GM18511 (cell line): ENCODE measurements at regions not wholly inside any gene's neighbourhood (a gene's known extent, or its start where the extent isn't known, plus 50 kb on each side); places are given as distances from the start of the nearest gene placed in this dataset.
A peak's percentile ranks its signal among the peaks of the same experiment; 100 is the strongest.

Experiments used
- ATAC-seq: cut with Tn5 transposase; IDR thresholded peaks from one replicate; pipeline ENCODE4 v1.9.1; 2021; ENCODE audit warnings: mild to moderate bottlenecking, moderate library complexity; ENCODE audit not compliant: unreplicated experiment

GRCh38 chr11:95363708-95364107 lies 132.7 kb upstream of the SESN3 start:
- no peak for ATAC-seq

- no peak for ATAC-seq
These were observed 132.2 kb upstream of the SESN3 start for GRCh38 chr11:95363164-95363563.

DNA sequence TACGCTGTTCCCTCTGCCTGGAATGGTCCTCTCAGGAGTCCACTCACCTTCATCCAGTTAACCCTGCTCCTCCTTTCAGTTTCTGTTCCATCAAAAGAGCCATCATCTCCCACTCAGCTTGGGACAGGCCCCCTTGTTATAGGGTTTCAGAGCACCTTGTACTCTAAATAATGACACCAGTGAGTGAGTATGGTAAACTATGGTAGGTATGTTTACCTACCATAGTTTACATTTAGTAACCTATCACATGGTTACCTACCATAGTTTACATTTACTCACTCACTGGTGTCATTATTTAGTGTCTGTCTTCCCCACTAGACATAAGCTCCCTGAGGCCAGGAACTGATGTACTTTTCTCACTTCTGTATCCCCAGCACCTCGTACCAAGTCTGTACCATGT lies 130.2 kb upstream of the SESN3 start:
- no peak for ATAC-seq

DNA sequence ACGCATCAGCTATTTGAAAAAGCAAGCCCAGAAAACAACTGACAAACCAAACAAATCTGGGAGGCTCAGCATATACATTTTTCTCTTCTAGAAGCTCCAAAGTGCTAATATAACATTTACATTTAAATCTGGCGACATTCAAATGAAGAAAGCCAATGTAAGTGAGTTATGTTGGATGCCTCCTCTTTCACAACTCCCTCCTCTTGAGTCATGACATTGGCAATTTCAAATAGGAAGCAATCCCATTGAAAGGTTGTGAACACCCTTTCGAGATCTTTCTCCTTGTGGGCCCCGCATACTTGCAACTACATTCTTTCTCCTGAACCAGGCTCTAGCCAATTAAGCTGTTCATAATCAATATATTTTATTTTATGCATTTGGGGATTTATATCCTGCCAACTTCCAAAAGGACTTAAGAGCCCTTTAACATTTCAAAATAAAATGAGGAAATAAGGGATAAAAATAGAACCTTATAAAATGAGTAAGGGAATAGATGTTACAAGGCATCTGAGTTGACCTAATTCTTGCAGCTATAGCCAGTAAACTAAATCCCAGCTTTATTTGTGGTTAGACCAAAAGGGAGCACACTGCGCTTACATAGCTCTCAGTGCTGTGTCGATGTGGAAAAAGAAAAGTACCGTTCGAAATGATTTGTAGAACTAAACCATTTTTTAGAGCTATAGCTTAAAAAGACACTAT lies 129.5 kb upstream of the SESN3 start:
- no peak for ATAC-seq

DNA sequence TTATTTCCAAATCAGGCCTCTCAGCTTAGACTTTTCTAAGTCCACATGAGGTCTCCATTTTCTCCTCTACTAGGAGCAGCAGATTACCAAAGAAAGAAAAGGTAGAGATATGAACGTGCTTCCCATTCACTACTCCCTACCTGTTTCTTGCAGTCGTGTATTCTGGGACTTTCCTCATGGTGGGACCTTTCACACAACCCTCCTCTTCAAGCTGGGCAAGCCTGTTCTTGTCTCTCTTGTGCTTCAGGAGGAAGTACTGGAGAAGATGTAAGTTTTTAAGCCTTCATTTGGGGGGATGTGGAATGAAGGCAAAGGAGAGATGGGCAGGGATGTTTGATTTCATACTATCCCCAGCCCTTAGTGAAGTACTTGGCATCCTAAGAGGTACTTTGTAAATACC lies 128.8 kb upstream of the SESN3 start:
- ATAC-seq, result no peak

DNA sequence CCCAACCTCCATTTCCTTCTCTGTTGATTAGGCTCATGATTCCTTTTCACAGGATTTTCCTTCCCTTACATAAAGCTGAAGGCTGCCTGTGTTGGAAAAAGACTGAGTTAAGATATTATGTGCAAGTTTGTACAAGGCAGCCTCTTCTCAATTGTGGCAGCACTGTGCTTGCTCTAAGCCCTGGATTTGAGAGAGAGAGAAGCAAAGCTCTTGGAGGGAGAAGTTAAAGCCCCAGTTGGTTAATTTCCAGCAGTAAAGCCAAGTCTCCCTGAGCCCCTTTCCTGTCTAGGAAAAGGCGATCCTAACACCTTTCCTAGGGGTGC lies 128.3 kb upstream of the SESN3 start:
- ATAC-seq, result no peak

GRCh38 chr11:95358511-95359340 lies 127.7 kb upstream of the SESN3 start:
- no peak for ATAC-seq

DNA sequence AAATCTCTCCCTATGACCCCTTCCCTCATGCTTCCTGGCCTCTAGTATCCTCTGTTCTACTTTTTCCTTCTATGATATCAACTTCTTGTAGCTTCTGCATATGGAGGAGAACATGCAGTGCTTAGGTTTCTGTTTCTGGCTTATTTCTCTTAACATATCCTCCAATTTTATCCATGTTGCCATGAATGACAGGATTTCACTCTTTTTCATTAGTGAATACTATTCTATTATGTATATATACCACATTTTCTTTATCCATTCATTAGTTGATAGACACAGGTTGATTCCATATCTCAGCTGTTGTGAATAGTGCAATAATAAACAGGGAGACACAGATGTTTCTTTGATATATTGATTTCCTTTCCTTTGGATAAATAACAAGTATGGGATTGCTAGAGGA lies 123.3 kb upstream of the SESN3 start:
- no peak for ATAC-seq

- no peak for ATAC-seq
These were observed 122.7 kb upstream of the SESN3 start for GRCh38 chr11:95353706-95354105.

DNA sequence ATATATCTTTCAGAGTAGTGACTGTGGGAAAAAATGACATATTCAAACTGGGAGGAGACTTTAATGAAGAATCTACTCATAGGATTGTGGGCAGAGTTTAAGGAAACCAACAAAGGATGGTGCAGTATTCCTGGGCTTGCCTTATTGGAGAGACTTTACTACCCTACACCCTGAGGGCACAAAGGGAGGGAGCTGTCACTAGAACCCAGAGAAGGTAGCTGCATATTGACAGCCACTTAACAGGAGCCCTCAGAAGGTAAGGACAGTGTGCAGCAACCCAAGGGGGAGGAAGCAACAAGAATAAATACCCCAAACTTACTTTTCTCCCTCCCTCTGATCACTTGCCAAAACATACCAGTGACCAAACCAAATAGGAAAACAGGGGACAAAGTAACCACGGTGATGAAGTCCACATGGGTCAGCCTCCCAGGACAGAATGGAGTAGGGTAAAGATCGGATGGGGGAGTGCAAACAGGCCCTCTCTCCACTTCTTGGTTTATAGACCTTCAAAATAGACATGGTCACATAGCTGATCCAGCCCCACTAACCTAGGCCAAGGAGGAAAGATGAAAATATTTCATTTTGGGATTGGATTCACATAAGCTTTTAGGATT lies 121.8 kb upstream of the SESN3 start:
- ATAC-seq, result no peak

DNA sequence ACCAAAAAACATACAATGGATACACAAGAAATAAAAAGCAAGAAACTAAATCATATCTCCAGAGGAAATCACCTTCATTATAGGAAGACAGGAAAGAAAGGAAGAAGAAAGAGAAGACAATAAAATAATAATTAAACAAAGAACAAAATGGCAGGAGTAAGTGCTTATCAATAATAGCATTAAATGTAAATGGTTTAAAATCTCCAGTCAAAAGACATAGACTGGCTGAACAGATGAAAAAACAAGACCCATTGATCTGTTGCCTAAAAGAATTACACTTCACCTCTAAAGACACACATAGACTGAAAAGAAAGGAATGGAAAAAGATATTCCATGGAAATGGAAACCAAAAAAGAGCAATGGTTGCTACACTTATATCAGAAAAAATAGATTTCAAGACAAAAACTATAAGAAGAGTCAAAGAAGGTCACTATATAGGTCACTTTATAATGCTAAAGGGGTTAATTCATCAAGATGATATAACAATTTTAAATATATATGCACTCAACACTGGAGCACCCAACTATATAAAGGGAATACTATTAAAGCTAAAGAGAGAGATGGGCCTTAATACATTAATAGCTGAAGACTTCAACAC lies 118.4 kb upstream of the SESN3 start:
- ATAC-seq, result no peak

- ATAC-seq, result no peak
These were observed 115.3 kb upstream of the SESN3 start for GRCh38 chr11:95346265-95346664.

DNA sequence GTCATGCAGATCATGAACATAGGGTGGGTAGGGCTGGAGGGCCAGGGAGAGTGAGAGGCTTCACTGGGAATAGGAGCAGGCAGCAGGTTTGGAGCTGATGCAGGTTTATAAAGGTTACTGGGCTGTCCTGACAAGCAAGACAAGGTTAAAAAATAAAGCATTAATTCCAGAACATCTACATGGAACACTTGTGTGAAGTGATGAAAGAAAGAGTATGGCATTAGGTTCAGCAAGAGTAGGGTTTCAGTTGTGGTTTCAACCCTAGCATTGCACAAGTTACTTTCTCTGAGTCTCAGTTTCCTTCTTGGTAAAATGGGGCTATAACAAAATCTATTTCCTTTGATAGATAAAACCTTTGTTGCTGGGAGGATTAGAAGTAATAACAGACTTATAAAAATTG lies 114.6 kb upstream of the SESN3 start:
- peak; percentile 80 for ATAC-seq

DNA sequence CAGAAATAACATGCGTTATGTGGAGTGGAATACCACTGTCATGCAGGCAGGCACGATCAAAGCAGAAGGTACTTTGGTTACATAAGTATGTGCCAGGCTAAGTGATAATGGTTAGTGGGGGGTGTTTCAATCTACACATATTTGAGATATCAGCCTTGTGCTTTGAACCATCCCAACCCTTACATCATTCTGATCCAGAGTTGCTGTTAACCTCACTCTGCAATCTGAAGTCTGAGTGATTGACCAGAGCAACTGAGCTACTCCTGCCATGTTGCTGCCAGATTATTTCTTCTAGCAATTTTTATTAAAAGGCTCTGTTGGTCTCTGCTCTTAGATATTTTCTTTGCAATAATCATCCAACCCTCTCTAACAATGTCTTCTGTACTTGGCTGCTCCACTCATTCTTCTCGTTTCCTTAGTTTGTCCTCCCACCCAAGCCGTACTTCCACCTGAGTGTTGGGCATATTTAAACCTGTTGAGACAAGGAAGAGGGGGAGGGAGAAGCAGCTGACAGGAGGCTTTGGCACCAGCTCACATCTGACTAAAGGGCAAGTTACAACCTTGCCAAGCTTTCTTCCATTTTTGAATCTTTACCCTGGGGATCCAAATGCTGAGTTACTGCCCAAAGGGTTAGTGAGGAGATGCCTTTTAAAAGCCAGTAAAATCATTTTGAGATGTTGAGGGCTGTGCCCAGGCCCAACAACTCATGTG lies 114.1 kb upstream of the SESN3 start:
- ATAC-seq, result no peak

- no peak for ATAC-seq
These were observed 110.2 kb upstream of the SESN3 start for GRCh38 chr11:95341221-95341620.

GRCh38 chr11:95339086-95339901 lies 108.3 kb upstream of the SESN3 start:
- ATAC-seq, result peak; percentile 46

GRCh38 chr11:95338430-95338991 lies 107.5 kb upstream of the SESN3 start:
- no peak for ATAC-seq

- ATAC-seq, result peak; percentile 18
These were observed 107.0 kb upstream of the SESN3 start for GRCh38 chr11:95337972-95338429.

DNA sequence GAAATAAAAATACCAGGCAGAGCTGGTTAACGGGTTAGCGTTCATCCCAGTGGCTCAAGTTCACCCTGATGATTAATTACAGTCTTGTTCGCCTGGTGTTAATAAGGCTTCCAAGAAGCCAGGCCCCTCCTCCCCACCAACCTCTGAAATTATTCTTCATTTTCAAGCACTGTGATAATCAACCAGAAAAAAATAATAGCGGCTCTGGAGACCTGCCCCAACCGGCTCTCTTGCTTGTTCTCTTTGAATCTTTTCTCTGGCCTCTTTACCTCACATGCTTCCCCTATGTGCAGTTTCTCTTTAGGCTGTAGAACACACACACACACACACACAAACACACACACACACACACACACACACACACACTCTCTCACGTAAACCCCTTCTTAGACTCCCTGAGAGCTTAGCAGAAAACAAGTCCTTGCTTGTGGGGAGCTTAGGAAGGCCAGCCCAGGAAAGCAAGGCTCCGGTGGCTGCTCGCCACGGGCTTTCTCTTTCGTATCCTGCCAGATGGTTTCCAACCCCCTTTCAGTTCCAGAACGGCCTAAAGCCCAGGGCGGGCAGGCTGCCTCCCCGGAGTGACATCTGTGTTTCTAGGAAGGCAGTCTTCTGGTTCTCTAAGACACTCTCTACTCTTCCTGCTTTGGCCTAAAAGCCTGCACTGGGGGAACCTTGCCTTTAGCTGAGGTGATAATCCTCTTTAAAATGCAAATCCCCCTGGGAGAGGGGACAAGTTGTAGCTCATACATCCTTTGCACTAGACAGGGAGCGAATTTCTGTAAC lies 106.4 kb upstream of the SESN3 start:
- peak; percentile 80 for ATAC-seq
